GM12865 (cell line): ENCODE measurements at regions not wholly inside any gene's neighbourhood (a gene's known extent, or its start where the extent isn't known, plus 50 kb on each side); places are given as distances from the start of the nearest gene placed in this dataset.

Experiments used
- DNase-seq: peaks from one replicate; pipeline ENCODE4 v3.0.0; 2010; ENCODE audit warnings: low read depth
- H3K4me3 ChIP-seq: 2 replicates; pipeline ENCODE4 v1.5.1; 2011; ENCODE audit warnings: mild to moderate bottlenecking, low read depth, low read length, control low read depth
- CTCF ChIP-seq: IDR thresholded peaks from 2 replicates; pipeline ENCODE4 v1.5.1; 2011; ENCODE audit warnings: low read length, control low read depth, low read depth, inconsistent platforms; ENCODE audit not compliant: insufficient read depth; ENCODE audit errors: missing control alignments

- H3K4me3 ChIP-seq, result no peak overlapping the region
- DNase-seq, result no peak
- no peak for TF ChIP-seq CTCF
These were observed 72.9 kb upstream of the MYCN start for GRCh38 chr2:15867194-15868171.

- no peak for TF ChIP-seq CTCF
- no peak overlapping the region for H3K4me3 ChIP-seq
- DNase-seq, result no peak
These were observed 72.2 kb upstream of the MYCN start for GRCh38 chr2:15868186-15868585.

- no peak overlapping the region for H3K4me3 ChIP-seq
- TF ChIP-seq CTCF, result no peak
- no peak for DNase-seq
These were observed 71.6 kb upstream of the MYCN start for GRCh38 chr2:15868704-15869103.

GRCh38 chr2:15869396-15869795 lies 71.0 kb upstream of the MYCN start:
- DNase-seq, result no peak
- no peak overlapping the region for H3K4me3 ChIP-seq
- no peak for TF ChIP-seq CTCF

- DNase-seq, result no peak
- no peak overlapping the region for H3K4me3 ChIP-seq
- no peak for TF ChIP-seq CTCF
These were observed 70.5 kb upstream of the MYCN start for GRCh38 chr2:15869871-15870270.

GRCh38 chr2:15870565-15870964 lies 69.8 kb upstream of the MYCN start:
- no peak overlapping the region for H3K4me3 ChIP-seq
- no peak for DNase-seq

More at GRCh38 chr2:15870565-15870964, 69.8 kb upstream of the MYCN start:
- TF ChIP-seq CTCF, result no peak
